Karpas-422 (cell line): ENCODE measurements at regions not wholly inside any gene's neighbourhood (a gene's known extent, or its start where the extent isn't known, plus 50 kb on each side); places are given as distances from the start of the nearest gene placed in this dataset.
A peak's percentile ranks its signal among the peaks of the same experiment; 100 is the strongest.

Experiments
- DNase-seq: peaks from one replicate; pipeline ENCODE4 v3.0.0-alpha.2; 2015
- H2AFZ ChIP-seq: fragments of 200-600 bp; sonication (generic); 2 replicates; pipeline ENCODE4 v1.6.1; 2014; ENCODE audit warnings: antibody characterized with exemption, low read length, mixed read lengths
- H3K27ac ChIP-seq: fragments of 200-600 bp; sonication (generic); 2 replicates; pipeline ENCODE4 v1.5.1; 2014; ENCODE audit warnings: mild to moderate bottlenecking, low read length, moderate library complexity
- H3K27me3 ChIP-seq: fragments of 200-600 bp; sonication (generic); 2 replicates; pipeline ENCODE4 v1.6.1; 2014; ENCODE audit warnings: low read length, mixed read lengths
- H3K36me3 ChIP-seq: fragments of 200-600 bp; sonication (generic); 2 replicates; pipeline ENCODE4 v1.6.1; 2014; ENCODE audit warnings: low read length, mixed read lengths; ENCODE audit not compliant: insufficient read depth
- H3K4me1 ChIP-seq: fragments of 200-600 bp; sonication (generic); 2 replicates; pipeline ENCODE4 v1.6.1; 2014; ENCODE audit warnings: mild to moderate bottlenecking, low read length, mixed read lengths
- H3K4me2 ChIP-seq: fragments of 200-600 bp; sonication (generic); 2 replicates; pipeline ENCODE4 v1.6.1; 2014; ENCODE audit warnings: low read length, low read depth, mild to moderate bottlenecking; ENCODE audit not compliant: poor library complexity, severe bottlenecking
- H3K4me3 ChIP-seq: fragments of 200-600 bp; sonication (generic); 2 replicates; pipeline ENCODE4 v1.5.1; 2014; ENCODE audit warnings: mild to moderate bottlenecking, antibody characterized with exemption, low read length, mixed read lengths
- H3K79me2 ChIP-seq: fragments of 200-600 bp; sonication (generic); 2 replicates; pipeline ENCODE4 v1.6.1; 2014; ENCODE audit warnings: mild to moderate bottlenecking, low read length, mixed read lengths
- H3K9ac ChIP-seq: fragments of 200-600 bp; sonication (generic); 2 replicates; pipeline ENCODE4 v1.6.0; 2014; ENCODE audit warnings: low read length
- H3K9me2 ChIP-seq: fragments of 200-600 bp; sonication (generic), shearing (Covaris generic); replicated peaks from 2 replicates; pipeline ENCODE4 v1.6.0; 2014; ENCODE audit warnings: mild to moderate bottlenecking, low read length, moderate library complexity; ENCODE audit not compliant: insufficient read depth
- H3K9me3 ChIP-seq: fragments of 300-700, 200-600 bp; sonication (generic); 2 replicates; pipeline ENCODE4 v1.6.1; 2014; ENCODE audit warnings: low read length, mixed read lengths
- H4K20me1 ChIP-seq: fragments of 200-600 bp; sonication (generic); 2 replicates; pipeline ENCODE4 v1.6.1; 2014; ENCODE audit warnings: mild to moderate bottlenecking, antibody characterized with exemption, low read length, low read depth; ENCODE audit not compliant: insufficient read depth

DNA sequence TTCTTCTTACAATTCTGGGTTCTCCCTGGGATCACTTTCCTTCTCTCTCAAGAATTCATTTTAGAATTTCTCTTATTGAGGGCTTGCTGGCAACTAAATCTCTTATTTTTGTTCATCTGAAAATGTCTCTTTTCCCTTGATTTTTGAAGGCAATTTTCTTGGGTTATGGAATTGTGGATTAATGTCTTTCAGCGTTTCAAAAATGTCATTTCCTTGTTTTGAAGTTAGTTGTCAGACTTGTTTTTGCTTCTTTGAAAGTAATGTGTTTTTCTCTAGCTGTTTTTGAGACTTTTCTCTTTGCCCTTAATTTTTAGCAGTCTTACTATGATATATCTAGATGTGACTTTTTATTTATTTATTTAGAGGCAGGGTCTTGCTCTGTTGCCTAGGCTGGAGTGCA lies 205.7 kb downstream of the CHIC2 start:
- DNase-seq = no peak
- Histone ChIP-seq H2AFZ (no peak overlapping the region), H3K27ac (no peak overlapping the region), H3K79me2 (no peaks in the 10 kb centered on the region), H3K9me3 (no peaks in the 10 kb centered on the region), H3K9ac (no peak overlapping the region), H3K27me3 (no peaks in the 10 kb centered on the region), H4K20me1 (no peaks in the 10 kb centered on the region), H3K4me3 (no peak overlapping the region), H3K4me2 (no peak overlapping the region), H3K9me2 (no peaks in the 10 kb centered on the region), H3K36me3 (no peaks in the 10 kb centered on the region), H3K4me1 (peaks cover 47% of the 10 kb centered on the region)

DNA sequence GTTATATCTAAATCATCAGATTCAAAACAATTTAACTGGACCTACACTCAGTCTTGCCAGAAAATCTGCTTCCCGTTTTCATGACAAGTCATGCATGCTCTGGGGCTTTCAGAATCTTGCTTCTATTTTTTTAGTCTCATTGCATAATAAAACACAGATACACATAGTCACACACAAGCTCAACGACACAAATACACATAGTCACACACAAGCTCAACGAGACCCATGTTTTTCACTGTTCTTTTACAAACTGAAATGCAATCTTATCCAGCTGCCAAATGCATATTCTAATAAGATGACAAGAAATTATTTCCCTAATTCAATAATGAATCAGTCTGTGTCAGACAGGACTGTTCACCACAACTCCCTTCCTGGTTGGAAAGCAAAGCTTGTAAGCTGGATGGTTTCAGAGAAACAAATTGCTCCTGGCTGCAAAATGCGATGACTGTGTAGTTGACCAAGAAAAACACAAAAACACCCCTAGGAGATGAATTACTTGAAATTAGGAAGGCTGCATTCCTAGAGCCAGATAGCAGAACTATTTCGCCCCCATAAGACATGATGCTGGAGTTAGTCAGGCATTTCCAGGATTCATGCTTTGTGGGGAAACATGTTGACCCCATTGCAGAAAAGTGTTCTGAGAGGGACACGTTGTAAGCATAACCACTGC lies 208.7 kb downstream of the CHIC2 start:
- Histone ChIP-seq H3K36me3 (no peaks in the 10 kb centered on the region), H2AFZ (peak overlapping the region; percentile 34), H3K9me2 (no peaks in the 10 kb centered on the region), H3K27me3 (no peaks in the 10 kb centered on the region), H3K4me1 (peaks cover 35% of the 10 kb centered on the region), H3K9ac (peak overlapping the region; percentile 22), H3K4me2 (peak overlapping the region; percentile 52), H3K27ac (peak overlapping the region; percentile 65), H3K9me3 (no peaks in the 10 kb centered on the region), H3K79me2 (no peaks in the 10 kb centered on the region), H3K4me3 (peak overlapping the region; percentile 14; the same call in 1 of the 2 replicates), H4K20me1 (no peaks in the 10 kb centered on the region)
- peak; percentile 82 for DNase-seq

DNA sequence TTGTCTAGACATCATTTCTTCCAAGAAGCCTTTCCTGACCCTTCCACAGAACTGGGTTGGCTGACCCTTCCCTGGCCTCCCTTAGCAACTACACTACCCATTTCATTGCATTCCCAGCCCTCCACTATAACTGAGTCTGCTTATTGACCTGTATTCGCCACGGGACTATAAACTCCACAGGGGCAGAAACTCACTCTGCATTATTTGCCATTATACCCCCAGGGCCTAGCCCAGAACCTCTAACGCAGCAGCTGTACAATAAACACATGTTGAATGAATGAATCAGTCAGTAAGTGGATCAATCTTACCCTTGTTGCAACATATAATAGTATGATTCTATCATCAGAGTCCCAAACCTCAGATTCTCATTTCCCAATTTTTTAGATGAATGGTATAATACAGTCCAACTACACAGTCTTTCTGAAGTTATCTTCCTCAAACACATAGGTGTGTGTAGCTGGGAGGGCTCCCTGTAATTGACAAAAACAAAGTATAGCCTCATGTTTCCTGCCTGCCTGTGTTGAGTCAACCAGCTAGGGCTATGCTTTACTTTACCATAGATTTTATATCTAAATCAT lies 209.3 kb downstream of the CHIC2 start:
- DNase-seq = no peak
- no peaks in the 10 kb centered on the region for H3K9me3 ChIP-seq
- H3K4me1 ChIP-seq = peaks cover 28% of the 10 kb centered on the region
- peak overlapping the region; percentile 52 for H3K4me2 ChIP-seq
- H3K27me3 ChIP-seq = no peaks in the 10 kb centered on the region
- H4K20me1 ChIP-seq = no peaks in the 10 kb centered on the region
- peak overlapping the region; percentile 65 for H3K27ac ChIP-seq
- H3K9me2 ChIP-seq = no peaks in the 10 kb centered on the region
- H3K9ac ChIP-seq = no peak overlapping the region
- H3K36me3 ChIP-seq = no peaks in the 10 kb centered on the region
- no peaks in the 10 kb centered on the region for H3K79me2 ChIP-seq
- no peak overlapping the region for H3K4me3 ChIP-seq
- peak overlapping the region; percentile 34 for H2AFZ ChIP-seq

DNA sequence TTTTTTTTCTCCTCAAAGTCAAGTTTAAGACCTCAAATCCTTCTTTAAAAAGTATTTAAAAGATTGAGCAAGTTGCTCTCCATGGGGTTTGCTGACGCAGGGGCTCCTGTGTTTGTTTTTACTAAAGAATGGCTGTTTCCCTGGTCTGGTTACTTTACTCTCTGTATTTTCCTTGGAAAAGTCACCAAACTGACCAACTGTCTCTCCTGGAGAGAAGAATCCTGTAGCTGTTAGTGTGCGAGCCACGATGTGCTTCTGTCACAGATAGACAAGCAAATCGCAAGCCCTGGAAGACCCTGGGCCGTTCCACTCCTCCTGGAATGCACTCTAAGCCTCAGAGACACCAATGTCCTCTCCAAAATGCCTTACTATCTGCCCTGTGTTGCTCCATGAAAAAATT lies 212.1 kb downstream of the CHIC2 start:
- Histone ChIP-seq H3K9ac (no peak overlapping the region), H3K36me3 (no peaks in the 10 kb centered on the region)

DNA sequence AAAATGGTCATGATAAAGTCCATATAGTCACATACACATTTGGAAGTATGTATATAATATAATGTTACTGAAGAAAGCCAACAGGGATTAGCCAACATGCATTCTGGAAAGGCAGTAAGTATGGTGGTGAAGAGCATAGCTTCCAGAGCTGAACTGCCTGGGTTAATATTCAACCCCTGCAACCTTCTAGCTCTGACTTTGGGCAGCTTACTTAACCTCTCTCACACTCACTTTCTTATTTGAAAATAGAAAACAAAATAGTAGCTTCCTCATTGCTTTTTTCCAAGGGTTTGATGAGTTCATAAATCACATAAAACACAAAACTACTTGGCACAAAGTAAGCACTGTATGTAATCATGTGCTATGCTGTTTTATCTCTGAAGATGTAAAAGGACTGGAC lies 216.4 kb downstream of the CHIC2 start:
- H3K79me2 ChIP-seq = no peaks in the 10 kb centered on the region
- DNase-seq = peak; percentile 35

More for the DNA sequence above, 212.1 kb downstream of the CHIC2 start:
- Histone ChIP-seq H2AFZ (no peak overlapping the region), H4K20me1 (no peaks in the 10 kb centered on the region), H3K27me3 (no peaks in the 10 kb centered on the region), H3K4me2 (no peak overlapping the region), H3K4me3 (no peak overlapping the region), H3K9me2 (no peaks in the 10 kb centered on the region), H3K79me2 (no peaks in the 10 kb centered on the region), H3K4me1 (peaks cover 21% of the 10 kb centered on the region), H3K27ac (no peak overlapping the region), H3K9me3 (no peaks in the 10 kb centered on the region)
- DNase-seq = no peak

DNA sequence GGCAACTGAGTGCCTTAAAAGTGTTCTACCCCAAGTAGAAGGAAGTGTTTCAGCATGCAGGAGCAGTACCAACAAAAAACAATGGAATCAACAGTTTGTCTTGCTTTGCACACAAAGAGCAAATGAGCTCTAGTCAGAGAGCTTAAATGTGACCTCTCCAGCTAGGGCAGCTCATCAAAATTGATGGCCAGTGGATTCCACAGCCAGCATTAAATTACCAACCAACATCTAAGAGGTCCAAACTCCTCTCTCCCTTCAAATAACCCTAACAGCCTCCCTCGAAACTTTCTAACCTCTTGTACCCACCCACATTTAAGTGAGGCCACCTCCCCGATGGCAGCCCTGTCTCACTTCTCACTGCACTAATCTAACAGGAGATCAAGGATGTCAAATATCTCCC lies 219.9 kb downstream of the CHIC2 start:
- no peaks in the 10 kb centered on the region; the same call in 1 of the 2 replicates for H3K27me3 ChIP-seq
- H3K27ac ChIP-seq = no peak overlapping the region
- H3K36me3 ChIP-seq = no peaks in the 10 kb centered on the region
- H2AFZ ChIP-seq = no peak overlapping the region
- H3K79me2 ChIP-seq = no peaks in the 10 kb centered on the region
- no peaks in the 10 kb centered on the region for H3K9me3 ChIP-seq
- no peaks in the 10 kb centered on the region for H4K20me1 ChIP-seq
- no peak overlapping the region for H3K9ac ChIP-seq
- no peak overlapping the region for H3K4me3 ChIP-seq
- H3K9me2 ChIP-seq = no peaks in the 10 kb centered on the region
- no peak overlapping the region for H3K4me2 ChIP-seq
- H3K4me1 ChIP-seq = no peaks in the 10 kb centered on the region
- DNase-seq = peak; percentile 32

More for the DNA sequence above, 216.4 kb downstream of the CHIC2 start:
- Histone ChIP-seq H3K4me1 (no peaks in the 10 kb centered on the region), H4K20me1 (no peaks in the 10 kb centered on the region), H3K27me3 (no peaks in the 10 kb centered on the region; the same call in 1 of the 2 replicates), H3K9me3 (no peaks in the 10 kb centered on the region), H3K4me2 (no peak overlapping the region), H3K9ac (no peak overlapping the region), H3K9me2 (no peaks in the 10 kb centered on the region), H3K4me3 (no peak overlapping the region), H2AFZ (no peak overlapping the region), H3K36me3 (no peaks in the 10 kb centered on the region), H3K27ac (no peak overlapping the region)

DNA sequence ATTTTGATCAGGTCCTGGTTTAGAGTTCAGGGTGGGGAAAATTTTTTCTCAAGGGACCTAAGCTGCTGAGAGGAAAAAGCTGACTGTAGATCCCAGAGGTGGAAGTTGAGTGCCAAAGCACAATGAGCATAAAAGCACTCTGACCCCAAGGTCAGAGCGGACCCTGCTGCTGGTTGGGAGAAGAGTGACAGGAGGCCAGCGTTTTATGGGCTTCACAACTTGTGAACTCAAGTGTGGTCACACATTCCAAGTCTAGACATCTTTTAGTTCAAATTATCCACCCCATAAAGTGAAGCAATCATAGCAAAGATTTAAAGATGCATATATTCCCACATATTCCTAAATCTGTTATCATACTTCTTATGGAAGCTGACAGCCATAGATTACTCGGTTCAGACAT lies 220.3 kb downstream of the CHIC2 start:
- no peaks in the 10 kb centered on the region for H3K36me3 ChIP-seq
- H3K27me3 ChIP-seq = no peaks in the 10 kb centered on the region; the same call in 1 of the 2 replicates
- no peaks in the 10 kb centered on the region for H3K4me1 ChIP-seq
- H3K9ac ChIP-seq = no peak overlapping the region
- no peak overlapping the region for H3K4me3 ChIP-seq
- H3K4me2 ChIP-seq = no peak overlapping the region
- no peaks in the 10 kb centered on the region for H3K9me3 ChIP-seq
- no peak overlapping the region for H2AFZ ChIP-seq
- H3K9me2 ChIP-seq = no peaks in the 10 kb centered on the region
- peak; percentile 20 for DNase-seq
- no peak overlapping the region for H3K27ac ChIP-seq
- H3K79me2 ChIP-seq = no peaks in the 10 kb centered on the region
- H4K20me1 ChIP-seq = no peaks in the 10 kb centered on the region

DNA sequence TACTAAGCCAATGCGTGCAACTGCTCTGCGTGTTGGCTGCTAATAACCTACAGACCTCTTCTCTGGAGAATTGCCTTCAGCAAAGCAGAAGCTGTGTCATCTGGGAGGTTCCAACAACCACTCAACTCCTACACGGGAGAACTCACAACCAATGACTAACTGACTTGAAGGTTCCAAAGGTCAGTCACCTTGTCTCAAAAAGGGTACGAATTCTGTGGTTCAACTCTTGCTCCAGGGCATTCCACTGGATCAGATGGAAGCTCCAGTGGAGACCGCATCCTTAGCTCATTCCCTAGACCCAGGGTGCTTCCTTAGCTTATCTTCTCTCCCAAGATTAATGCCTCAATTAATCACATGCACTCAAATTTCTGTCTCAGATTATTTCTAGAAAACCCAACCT lies 222.7 kb downstream of the CHIC2 start:
- H3K9ac ChIP-seq = no peak overlapping the region
- no peaks in the 10 kb centered on the region for H3K79me2 ChIP-seq
- no peaks in the 10 kb centered on the region for H3K27me3 ChIP-seq
- H3K4me2 ChIP-seq = no peak overlapping the region
- no peaks in the 10 kb centered on the region for H3K9me2 ChIP-seq
- no peak overlapping the region for H3K4me3 ChIP-seq
- H3K9me3 ChIP-seq = no peaks in the 10 kb centered on the region
- no peaks in the 10 kb centered on the region for H3K4me1 ChIP-seq
- no peaks in the 10 kb centered on the region for H4K20me1 ChIP-seq
- no peak overlapping the region for H3K27ac ChIP-seq
- H2AFZ ChIP-seq = no peak overlapping the region
- H3K36me3 ChIP-seq = no peaks in the 10 kb centered on the region
- DNase-seq = no peak
